SJSA1 (cell line): ENCODE measurements at regions not wholly inside any gene's neighbourhood (a gene's known extent, or its start where the extent isn't known, plus 50 kb on each side); places are given as distances from the start of the nearest gene placed in this dataset.
"Not testable (repeated sequence)": the region's sequence is repeated elsewhere in the genome, so short reads cannot be mapped to it uniquely, and the experiment has no call there.

Experiments used
- DNase-seq, 2 experiments: peaks; one replicate each; pipeline ENCODE4 v3.0.0-alpha.2; 2015 to 2020; ENCODE audit warnings: low spot score in 2 of 2, low read depth in 1 of 2
- H3K27ac ChIP-seq: fragments of 250-450 bp; sonication (Bioruptor Pico); 2 replicates; pipeline ENCODE4 v1.5.1; 2020; ENCODE audit warnings: mild to moderate bottlenecking, moderate library complexity
- H3K27me3 ChIP-seq: fragments of 250-450 bp; sonication (Bioruptor Pico); replicated peaks from 2 replicates; pipeline ENCODE4 v1.5.1; 2020; ENCODE audit warnings: mild to moderate bottlenecking, moderate library complexity
- H3K36me3 ChIP-seq: fragments of 250-450 bp; sonication (Bioruptor Pico); 2 replicates; pipeline ENCODE4 v1.5.1; 2020; ENCODE audit warnings: mild to moderate bottlenecking
- H3K4me1 ChIP-seq: fragments of 250-450 bp; sonication (Bioruptor Pico); replicated peaks from 2 replicates; pipeline ENCODE4 v1.6.1; 2021; ENCODE audit warnings: mild to moderate bottlenecking
- H3K4me3 ChIP-seq: fragments of 250-450 bp; sonication (Bioruptor Pico); 2 replicates; pipeline ENCODE4 v1.5.1; 2020; ENCODE audit warnings: mild to moderate bottlenecking
- H3K9me3 ChIP-seq: fragments of 250-450 bp; sonication (Bioruptor Pico); replicated peaks from 2 replicates; pipeline ENCODE4 v1.5.1; 2020; ENCODE audit warnings: mild to moderate bottlenecking

DNA sequence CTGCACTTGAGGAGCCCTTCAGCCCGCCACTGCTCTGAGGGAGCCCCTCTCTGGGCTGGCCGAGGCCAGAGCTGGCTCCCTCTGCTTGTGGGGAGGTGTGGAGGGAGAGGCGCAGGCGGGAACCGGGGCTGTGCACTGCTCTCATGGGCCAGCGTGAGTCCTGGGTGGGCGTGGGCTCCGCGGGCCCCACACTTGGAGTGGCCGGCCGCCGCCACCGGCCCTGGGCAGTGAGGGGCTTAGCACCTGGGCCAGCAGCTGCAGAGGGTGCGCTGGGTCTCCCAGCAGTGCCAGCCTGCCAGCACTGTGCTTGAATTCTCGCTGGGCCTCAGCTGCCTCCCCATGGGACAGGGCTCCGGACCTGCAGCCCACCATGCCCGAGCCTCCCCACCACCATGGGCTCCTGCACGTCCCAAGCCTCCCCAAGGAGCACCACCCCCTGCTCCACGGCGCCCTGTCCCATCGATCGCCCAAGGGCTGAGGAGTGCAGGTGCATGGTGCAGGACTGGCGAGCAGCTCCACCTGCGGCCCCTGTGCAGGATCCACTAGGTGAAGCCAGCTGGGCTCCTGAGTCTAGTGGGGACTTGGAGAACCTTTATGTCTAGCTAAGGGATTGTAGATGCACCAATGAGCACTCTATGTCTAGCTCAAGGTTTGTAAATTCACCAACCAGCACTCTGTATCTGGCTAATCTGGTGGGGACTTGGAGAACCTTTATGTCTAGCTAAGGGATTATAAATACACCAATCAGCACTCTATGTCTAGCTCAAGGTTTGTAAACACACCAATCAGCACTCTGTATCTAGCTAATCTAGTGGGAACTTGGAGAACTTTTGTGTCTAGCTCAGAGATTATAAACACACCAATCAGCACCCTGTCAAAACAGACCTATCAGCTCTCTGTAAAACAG lies 1180.3 kb downstream of the FSCB start:
- H3K4me1 ChIP-seq, H3K36me3 ChIP-seq, H3K9me3 ChIP-seq, H3K4me3 ChIP-seq, H3K27ac ChIP-seq, DNase-seq, H3K27me3 ChIP-seq: not testable (repeated sequence)

DNA sequence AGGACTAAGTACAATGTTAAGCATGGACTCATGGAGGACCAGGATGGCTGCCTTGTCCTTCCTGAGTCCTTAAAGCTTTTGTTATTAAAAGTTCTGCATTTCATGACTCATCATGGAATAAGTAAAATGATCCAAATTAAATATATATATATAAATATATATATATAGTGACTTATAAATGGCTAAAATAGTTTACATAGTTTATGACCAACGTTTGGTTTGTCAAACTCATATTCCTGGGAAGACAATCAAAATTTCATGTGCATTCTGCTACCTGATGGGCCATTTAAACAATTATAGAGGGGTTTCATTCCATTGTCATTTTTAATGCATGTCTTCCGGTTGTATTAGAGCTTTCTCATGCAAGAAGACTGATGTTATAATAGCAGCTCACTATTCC lies 1190.7 kb downstream of the FSCB start:
- H3K9me3 ChIP-seq = no peaks in the 10 kb centered on the region
- DNase-seq = no peak
- no peaks in the 10 kb centered on the region for H3K27me3 ChIP-seq
- no peaks in the 10 kb centered on the region for H3K4me1 ChIP-seq
- H3K27ac ChIP-seq = no peak overlapping the region
- no peak overlapping the region for H3K4me3 ChIP-seq
- no peaks in the 10 kb centered on the region for H3K36me3 ChIP-seq

DNA sequence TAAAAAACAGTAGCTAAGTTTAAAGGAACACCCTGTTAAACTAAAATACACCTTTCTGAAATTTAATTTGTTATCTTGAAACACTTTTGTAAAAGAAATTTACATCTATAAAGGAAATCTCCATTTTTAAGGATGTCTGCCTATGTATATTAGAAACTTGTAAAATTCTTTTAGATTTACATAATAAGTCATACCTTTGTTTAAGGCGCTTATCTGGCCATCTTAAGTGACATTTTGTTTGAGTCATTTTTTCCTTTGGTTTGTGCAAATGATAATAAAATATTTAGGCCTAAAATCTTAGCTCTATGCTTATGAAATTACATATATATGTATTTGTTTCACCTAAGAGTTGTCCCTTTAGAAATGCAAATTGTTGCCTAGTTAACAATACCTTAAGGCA lies 1193.4 kb downstream of the FSCB start:
- no peak overlapping the region for H3K4me3 ChIP-seq

DNA sequence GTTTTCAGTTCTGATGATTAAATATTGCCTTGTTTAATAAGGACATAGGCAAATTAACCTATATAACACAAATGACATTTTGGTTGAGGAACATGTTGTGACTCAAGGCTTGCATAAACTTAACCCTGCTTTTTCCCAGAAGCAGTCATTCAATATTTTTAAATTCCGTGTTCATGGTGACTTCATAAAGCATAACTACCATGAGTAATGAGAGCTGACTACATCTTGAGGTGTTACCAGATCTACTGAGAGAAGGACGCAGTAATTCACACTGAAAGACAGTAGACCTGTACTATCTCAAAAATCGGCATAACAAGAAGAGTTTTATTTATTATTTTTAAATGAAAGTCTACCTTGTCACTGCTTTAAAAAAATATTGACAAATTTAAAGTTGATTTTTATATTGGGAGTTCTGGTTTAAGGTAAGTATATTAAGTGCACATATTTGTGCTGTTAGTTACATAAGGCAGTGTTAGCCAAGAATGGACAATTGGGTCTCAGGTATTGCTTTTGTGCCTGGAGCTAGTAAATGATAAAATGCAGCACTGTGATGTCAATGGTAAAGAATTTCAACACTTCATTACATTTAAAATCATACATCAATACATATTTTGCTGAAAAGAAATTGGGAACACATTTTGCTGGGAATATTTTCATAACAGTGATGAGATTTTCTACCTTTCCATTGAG lies 1198.5 kb downstream of the FSCB start:
- Histone ChIP-seq H3K36me3 (no peaks in the 10 kb centered on the region), H3K27ac (no peak overlapping the region), H3K4me3 (no peak overlapping the region), H3K9me3 (no peaks in the 10 kb centered on the region), H3K27me3 (no peaks in the 10 kb centered on the region), H3K4me1 (no peaks in the 10 kb centered on the region)
- DNase-seq = no peak

More for the DNA sequence above, 1193.4 kb downstream of the FSCB start:
- no peaks in the 10 kb centered on the region for H3K27me3 ChIP-seq
- H3K27ac ChIP-seq = no peak overlapping the region
- H3K4me1 ChIP-seq = no peaks in the 10 kb centered on the region
- H3K36me3 ChIP-seq = no peaks in the 10 kb centered on the region
- DNase-seq = no peak
- no peaks in the 10 kb centered on the region for H3K9me3 ChIP-seq

DNA sequence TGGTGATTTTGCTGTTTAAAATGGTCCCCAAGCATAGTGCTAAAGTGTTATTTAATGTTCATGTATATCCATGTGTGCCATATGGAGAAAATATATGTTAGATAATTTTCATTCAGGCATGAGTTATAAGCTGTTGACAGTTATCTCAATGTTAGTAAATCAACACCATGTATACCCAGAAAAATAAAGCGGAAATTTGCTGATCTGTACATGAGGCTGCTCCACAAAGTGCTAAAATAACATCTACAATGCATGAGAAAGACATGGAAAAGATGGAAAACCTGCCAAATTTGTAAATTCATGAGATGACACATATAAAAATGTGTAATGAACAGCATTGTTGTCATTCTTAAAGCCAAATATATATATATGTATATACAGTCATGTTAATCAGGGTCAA lies 1199.2 kb downstream of the FSCB start:
- DNase-seq = no peak
- H3K36me3 ChIP-seq = no peaks in the 10 kb centered on the region
- H3K27ac ChIP-seq = no peak overlapping the region
- no peaks in the 10 kb centered on the region for H3K27me3 ChIP-seq
- H3K4me1 ChIP-seq = no peaks in the 10 kb centered on the region
- no peaks in the 10 kb centered on the region for H3K9me3 ChIP-seq
- no peak overlapping the region for H3K4me3 ChIP-seq

DNA sequence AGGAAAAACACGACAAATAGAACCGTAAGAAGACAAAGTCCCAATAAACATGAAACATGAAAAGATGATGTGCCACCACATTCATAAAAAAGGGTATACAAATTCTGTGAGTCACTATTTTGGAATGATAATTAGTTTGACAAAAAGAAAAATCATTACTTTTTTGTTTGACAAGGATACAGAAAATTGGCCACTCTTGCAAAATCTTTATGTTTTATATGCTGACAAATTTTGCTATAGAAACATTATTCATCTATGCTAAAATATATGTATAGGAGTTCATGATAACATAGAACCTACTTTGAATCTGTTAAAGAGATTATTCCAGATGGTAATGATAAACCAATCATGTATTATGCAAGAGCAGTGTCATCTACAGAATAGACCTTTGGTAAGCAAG lies 1201.0 kb downstream of the FSCB start:
- Histone ChIP-seq H3K27ac (no peak overlapping the region), H3K4me3 (no peak overlapping the region), H3K27me3 (no peaks in the 10 kb centered on the region), H3K9me3 (no peaks in the 10 kb centered on the region), H3K4me1 (no peaks in the 10 kb centered on the region), H3K36me3 (no peaks in the 10 kb centered on the region)
- no peak for DNase-seq

DNA sequence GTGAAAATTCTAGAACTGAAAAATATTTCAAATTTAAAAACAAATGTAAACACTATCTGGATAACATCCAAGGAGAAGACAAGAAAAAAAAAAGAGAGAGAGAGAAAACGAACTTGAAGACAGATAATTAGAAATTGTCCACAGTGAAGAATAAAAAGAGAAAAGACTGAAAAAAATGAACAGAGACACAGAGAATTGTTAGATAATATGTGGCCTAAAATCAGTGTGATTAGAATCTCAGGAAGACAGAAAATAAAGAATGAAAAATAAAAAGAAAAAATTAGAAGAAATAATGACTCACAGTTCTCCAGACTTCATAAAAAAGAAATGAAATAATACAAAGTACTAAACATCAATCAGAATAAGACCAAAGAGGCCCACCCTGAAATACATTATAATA lies 1209.3 kb downstream of the FSCB start:
- H3K9me3 ChIP-seq = no peaks in the 10 kb centered on the region
- no peak overlapping the region for H3K27ac ChIP-seq
- DNase-seq = no peak
- H3K4me3 ChIP-seq = no peak overlapping the region
- no peaks in the 10 kb centered on the region for H3K27me3 ChIP-seq
- no peaks in the 10 kb centered on the region for H3K4me1 ChIP-seq
- H3K36me3 ChIP-seq = no peaks in the 10 kb centered on the region

DNA sequence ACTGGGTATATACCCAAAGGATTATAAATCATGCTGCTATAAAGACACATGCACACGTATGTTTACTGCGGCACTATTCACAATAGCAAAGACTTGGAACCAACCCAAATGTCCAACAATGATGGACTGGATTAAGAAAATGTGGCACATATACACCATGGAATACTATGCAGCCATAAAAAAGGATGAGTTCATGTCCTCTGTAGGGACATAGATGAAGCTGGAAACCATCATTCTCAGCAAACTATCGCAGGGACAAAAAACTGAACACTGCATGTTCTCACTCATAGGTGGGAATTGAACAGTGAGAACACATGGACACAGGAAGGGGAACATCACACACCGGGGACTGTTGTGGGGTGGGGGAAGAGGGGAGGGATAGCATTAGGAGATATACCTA lies 1211.0 kb downstream of the FSCB start:
- not testable (repeated sequence) for H3K9me3 ChIP-seq, H3K36me3 ChIP-seq, H3K27me3 ChIP-seq, H3K4me1 ChIP-seq, DNase-seq, H3K4me3 ChIP-seq, H3K27ac ChIP-seq

DNA sequence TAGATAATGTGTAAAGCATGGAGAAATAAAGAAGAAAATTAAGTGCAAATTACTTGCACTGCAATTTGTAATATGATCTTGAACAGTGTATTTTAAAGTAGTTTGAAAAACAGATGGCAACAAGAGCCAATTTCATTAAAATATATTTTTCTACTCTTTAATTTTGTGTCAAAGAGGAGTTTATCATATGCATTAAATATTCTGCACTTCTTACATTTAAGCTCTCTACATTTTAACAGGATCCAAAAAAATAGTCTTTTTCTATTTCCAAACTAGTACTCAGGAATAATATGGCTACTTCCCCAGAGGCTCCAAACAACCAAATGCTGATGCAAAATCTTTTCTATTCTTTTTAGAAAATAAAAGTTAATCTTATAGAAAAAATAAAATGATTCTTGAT lies 1221.5 kb downstream of the FSCB start:
- no peak overlapping the region for H3K27ac ChIP-seq
- 0 out of 2 replicates have a peak, but pooled peaks cover 3% of the 10 kb centered on the region for H3K9me3 ChIP-seq
- no peaks in the 10 kb centered on the region for H3K27me3 ChIP-seq
- no peaks in the 10 kb centered on the region for H3K36me3 ChIP-seq
- DNase-seq = no peak
- no peaks in the 10 kb centered on the region for H3K4me1 ChIP-seq
- no peak overlapping the region for H3K4me3 ChIP-seq

DNA sequence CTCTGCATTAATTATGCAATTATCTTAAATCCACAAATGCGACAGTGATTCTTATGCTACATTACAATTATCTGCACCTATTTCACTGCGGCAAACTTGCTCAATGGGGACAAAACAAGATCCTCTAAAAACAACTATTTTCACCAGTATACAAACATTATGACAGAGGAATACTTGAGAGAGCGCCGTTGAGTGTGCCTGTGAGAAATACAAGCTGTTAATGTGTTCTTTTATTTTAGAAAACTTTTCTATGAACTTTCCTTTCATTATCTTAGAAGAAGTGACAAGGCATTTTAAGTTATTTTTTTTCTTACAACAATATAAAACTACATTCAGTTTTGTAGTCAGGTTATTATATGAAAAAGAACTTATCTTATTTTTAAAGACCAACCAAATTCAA lies 1247.0 kb downstream of the FSCB start:
- Histone ChIP-seq H3K27ac (no peak overlapping the region), H3K27me3 (no peaks in the 10 kb centered on the region), H3K4me1 (no peaks in the 10 kb centered on the region), H3K4me3 (no peak overlapping the region), H3K36me3 (no peaks in the 10 kb centered on the region), H3K9me3 (no peaks in the 10 kb centered on the region)
- DNase-seq = no peak

DNA sequence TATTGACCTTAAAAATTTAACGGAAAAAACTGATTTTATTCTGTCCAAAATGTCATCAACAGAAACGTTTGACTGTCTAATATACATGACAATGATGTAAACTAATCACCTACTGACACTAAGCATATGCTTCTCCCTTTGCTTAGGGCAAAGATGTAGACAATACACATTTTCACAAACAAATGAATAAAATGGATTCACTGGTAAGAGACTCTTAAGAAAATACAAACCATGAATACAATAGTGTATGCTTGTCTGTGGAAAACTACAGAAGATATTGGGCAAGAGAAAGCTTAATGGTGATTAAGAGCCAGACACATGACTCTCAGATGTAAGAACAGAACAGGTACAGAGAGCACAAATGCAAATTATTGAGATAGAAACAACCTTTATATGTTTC lies 1248.7 kb downstream of the FSCB start:
- Histone ChIP-seq H3K36me3 (no peaks in the 10 kb centered on the region), H3K27me3 (no peaks in the 10 kb centered on the region), H3K4me1 (no peaks in the 10 kb centered on the region), H3K4me3 (no peak overlapping the region), H3K9me3 (no peaks in the 10 kb centered on the region), H3K27ac (no peak overlapping the region)
- no peak for DNase-seq

DNA sequence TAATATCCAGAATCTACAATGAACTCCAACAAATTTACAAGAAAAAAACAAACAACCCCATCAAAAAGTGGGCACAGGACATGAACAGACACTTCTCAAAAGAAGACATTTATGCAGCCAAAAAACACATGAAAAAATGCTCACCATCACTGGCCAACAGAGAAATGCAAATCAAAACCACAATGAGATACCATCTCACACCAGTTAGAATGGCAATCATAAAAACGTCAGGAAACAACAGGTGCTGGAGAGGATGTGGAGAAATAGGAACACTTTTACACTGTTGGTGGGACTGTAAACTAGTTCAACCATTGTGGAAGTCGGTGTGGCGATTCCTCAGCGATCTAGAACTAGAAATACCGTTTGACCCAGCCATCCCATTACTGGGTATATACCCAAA lies 1250.1 kb downstream of the FSCB start:
- H3K4me3 ChIP-seq, DNase-seq, H3K27ac ChIP-seq, H3K27me3 ChIP-seq, H3K4me1 ChIP-seq, H3K36me3 ChIP-seq, H3K9me3 ChIP-seq: not testable (repeated sequence)

DNA sequence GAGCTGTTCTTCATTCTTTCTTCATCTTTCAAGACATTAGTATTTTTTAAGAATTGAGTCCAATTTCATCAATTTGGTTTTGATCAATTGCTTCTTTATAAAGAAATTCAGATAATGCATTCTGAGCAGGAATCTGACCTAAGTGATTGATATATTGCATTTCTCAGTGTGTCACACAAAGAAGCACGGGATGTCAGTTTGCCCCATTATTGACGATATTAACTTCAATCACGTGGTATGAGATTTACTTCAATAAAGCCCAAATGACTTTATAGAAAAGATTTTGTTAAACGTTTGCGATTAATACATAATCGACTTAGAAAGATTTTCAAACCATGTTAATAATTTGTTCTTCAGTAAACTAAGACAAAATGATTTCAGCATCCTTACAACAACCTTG lies 1254.2 kb downstream of the FSCB start:
- Histone ChIP-seq H3K27me3 (no peaks in the 10 kb centered on the region), H3K9me3 (no peaks in the 10 kb centered on the region), H3K4me3 (no peak overlapping the region), H3K4me1 (no peaks in the 10 kb centered on the region), H3K27ac (no peak overlapping the region), H3K36me3 (no peaks in the 10 kb centered on the region)
- DNase-seq = no peak

DNA sequence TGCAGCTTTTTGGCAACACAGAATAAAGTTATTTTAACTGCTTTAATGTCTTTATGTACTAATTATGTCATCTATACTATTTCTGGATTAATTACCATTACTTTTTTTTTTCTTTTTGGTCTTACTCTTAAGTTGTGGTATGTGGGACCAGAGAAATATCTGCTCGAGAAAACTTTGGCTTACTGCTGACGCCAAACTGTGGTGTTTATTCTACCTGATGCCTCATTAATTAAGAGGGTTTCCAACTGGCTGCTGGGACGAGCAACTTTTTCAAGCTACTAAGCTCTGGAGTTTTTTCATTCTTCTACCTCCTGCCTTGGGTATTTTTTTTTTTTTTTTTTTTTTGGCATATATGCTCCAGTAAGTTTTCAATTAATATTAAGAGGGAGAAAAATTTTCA lies 1257.5 kb downstream of the FSCB start:
- H3K9me3 ChIP-seq = 0 out of 2 replicates have a peak, but pooled peaks cover 3% of the 10 kb centered on the region
- no peak overlapping the region for H3K27ac ChIP-seq
- no peaks in the 10 kb centered on the region for H3K27me3 ChIP-seq
- DNase-seq = no peak
- no peak overlapping the region for H3K4me3 ChIP-seq
- no peaks in the 10 kb centered on the region for H3K36me3 ChIP-seq
- no peaks in the 10 kb centered on the region for H3K4me1 ChIP-seq
